Sigmoid colon (tissue), 6 donors: ENCODE measurements at regions not wholly inside any gene's neighbourhood (a gene's known extent, or its start where the extent isn't known, plus 50 kb on each side); places are given as distances from the start of the nearest gene placed in this dataset.

Source experiments
- DNase-seq: peaks from one replicate; pipeline ENCODE4 v3.0.0-alpha.2; 2019
- H3K27ac ChIP-seq, 4 donors: fragments of 200-600 bp; sonication (generic); one replicate each; pipeline ENCODE4 v1.5.1; 2016 to 2019; ENCODE audit warnings: mild to moderate bottlenecking in 1 of 4
- H3K27me3 ChIP-seq, 3 donors: fragments of 200-600 bp; sonication (generic); one replicate each; pipeline ENCODE4 v1.5.1; 2019; ENCODE audit warnings: mild to moderate bottlenecking in 1 of 3
- H3K36me3 ChIP-seq, 4 donors: fragments of 200-600 bp; sonication (generic); one replicate each; pipeline ENCODE4 v1.5.1; 2016 to 2019
- H3K4me1 ChIP-seq, 4 donors: fragments of 200-600 bp; sonication (generic); one replicate each; pipeline ENCODE4 v1.5.1; 2017 to 2019
- H3K4me3 ChIP-seq, 4 donors: fragments of 200-600 bp; sonication (generic); one replicate each; pipeline ENCODE4 v1.5.1; 2017 to 2019; ENCODE audit warnings: mild to moderate bottlenecking in 2 of 4, moderate library complexity in 1 of 4
- H3K9me3 ChIP-seq, 4 donors: fragments of 200-600 bp in 3 of 4; sonication (generic) in 3 of 4; one replicate each; pipeline versions ENCODE4 v1.5.1 to v1.6.1; 2013 to 2019
- EP300 ChIP-seq, 4 donors: sonication (generic); formaldehyde crosslinking; IDR thresholded peaks; one replicate each; pipeline ENCODE4 v1.6.1; 2017; ENCODE audit warnings: antibody characterized with exemption in 4 of 4
- POLR2A ChIP-seq, 2 donors: fragments of 450-650 bp; IDR thresholded peaks; one replicate each; pipeline ENCODE4 v1.6.1; 2016; ENCODE audit warnings: antibody characterized with exemption in 2 of 2, mild to moderate bottlenecking in 2 of 2, moderate library complexity in 2 of 2
- POLR2AphosphoS5 ChIP-seq, 4 donors: sonication (generic); formaldehyde crosslinking; IDR thresholded peaks; one replicate each; pipeline ENCODE4 v1.6.1; 2017; ENCODE audit warnings: antibody characterized with exemption in 4 of 4
- WGBS, 2 donors: extraction: QIAGEN DNeasy Blood & Tissue Kit; methylation state at CpG; one replicate each; pipeline ENCODE4 v1.1.7; 2013; 5-methylcytosine and 5-hydroxymethylcytosine counted together
- intact Hi-C: fragments of 100-400 bp; cut with DNase I; formaldehyde crosslinking; loops from one replicate; pipeline ENCODE4 v1.15.1; 2023
- TF ChIP-seq, protein P1 (sequence below), 4 experiments: fragments of 450-650 bp in 3 of 4; fragments of 200-600 bp in 1 of 4; IDR thresholded peaks; one replicate each; pipeline ENCODE4 v1.5.1; 2016 to 2019; ENCODE audit warnings: antibody characterized with exemption in 4 of 4, mild to moderate bottlenecking in 3 of 4, moderate library complexity in 2 of 4
- donor health status: healthy with polysubstance abuse.
- donor health status: healthy.

GRCh38 chr15:31433091-31433490 lies 106.5 kb downstream of the KLF13 start:
- DNase-seq = no peak
- Histone ChIP-seq H3K27me3 (no peaks in the 10 kb centered on the region), H3K4me3 (no peak overlapping the region), H3K9me3 (no peaks in the 10 kb centered on the region), H3K36me3 (no peaks in the 10 kb centered on the region), H3K27ac (no peak overlapping the region), H3K4me1 (peaks cover 0 to 13% (median 12%) of the 10 kb centered on the region in 4 donors)
- intact Hi-C loops = no loop called here
- TF ChIP-seq POLR2AphosphoS5 (IDR thresholded peaks at IDR 0.05) = no peak
- TF ChIP-seq, protein P1, sequence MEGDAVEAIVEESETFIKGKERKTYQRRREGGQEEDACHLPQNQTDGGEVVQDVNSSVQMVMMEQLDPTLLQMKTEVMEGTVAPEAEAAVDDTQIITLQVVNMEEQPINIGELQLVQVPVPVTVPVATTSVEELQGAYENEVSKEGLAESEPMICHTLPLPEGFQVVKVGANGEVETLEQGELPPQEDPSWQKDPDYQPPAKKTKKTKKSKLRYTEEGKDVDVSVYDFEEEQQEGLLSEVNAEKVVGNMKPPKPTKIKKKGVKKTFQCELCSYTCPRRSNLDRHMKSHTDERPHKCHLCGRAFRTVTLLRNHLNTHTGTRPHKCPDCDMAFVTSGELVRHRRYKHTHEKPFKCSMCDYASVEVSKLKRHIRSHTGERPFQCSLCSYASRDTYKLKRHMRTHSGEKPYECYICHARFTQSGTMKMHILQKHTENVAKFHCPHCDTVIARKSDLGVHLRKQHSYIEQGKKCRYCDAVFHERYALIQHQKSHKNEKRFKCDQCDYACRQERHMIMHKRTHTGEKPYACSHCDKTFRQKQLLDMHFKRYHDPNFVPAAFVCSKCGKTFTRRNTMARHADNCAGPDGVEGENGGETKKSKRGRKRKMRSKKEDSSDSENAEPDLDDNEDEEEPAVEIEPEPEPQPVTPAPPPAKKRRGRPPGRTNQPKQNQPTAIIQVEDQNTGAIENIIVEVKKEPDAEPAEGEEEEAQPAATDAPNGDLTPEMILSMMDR (IDR thresholded peaks at IDR 0.05) = no peak
- no peak for TF ChIP-seq POLR2A (IDR thresholded peaks at IDR 0.05)
- no peak for TF ChIP-seq EP300 (IDR thresholded peaks at IDR 0.05)
- 70 to 86% methylated on average over 4 of the region's 4 CpGs for WGBS, 2 donors

- H3K27ac ChIP-seq = no peak overlapping the region
- DNase-seq = no peak
- H3K36me3 ChIP-seq = no peaks in the 10 kb centered on the region
- TF ChIP-seq, protein P1 (IDR thresholded peaks at IDR 0.05) = no peak
- TF ChIP-seq POLR2A (IDR thresholded peaks at IDR 0.05) = no peak
- no peak for TF ChIP-seq POLR2AphosphoS5 (IDR thresholded peaks at IDR 0.05)
- TF ChIP-seq EP300 (IDR thresholded peaks at IDR 0.05) = no peak
- peaks cover 0 to 13% (median 12%) of the 10 kb centered on the region in 4 donors for H3K4me1 ChIP-seq
- no peaks in the 10 kb centered on the region for H3K9me3 ChIP-seq
- H3K4me3 ChIP-seq = no peak overlapping the region
- 89 to 93% methylated on average over 6 of the region's 6 CpGs for WGBS, 2 donors
- intact Hi-C loops = no loop called here
- no peaks in the 10 kb centered on the region for H3K27me3 ChIP-seq
Measured at GRCh38 chr15:31433574-31433973, 106.9 kb downstream of the KLF13 start.

DNA sequence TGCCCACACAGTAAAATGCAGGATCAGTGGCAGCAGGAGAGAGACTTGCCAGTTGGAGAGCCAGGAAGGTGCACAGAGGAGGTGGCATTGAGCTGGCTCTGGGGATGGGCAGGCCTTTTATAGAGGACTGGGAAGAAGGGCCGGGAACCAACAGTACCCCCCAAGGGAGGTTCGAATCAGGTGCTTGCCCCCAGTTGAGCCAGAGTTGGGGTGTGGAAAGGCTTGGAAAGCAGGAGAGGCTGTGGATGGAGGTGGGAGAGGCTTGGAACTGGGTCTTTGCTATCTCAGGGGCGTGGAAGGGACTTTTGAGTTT lies 107.6 kb downstream of the KLF13 start:
- WGBS, 2 donors = 86 to 88% methylated on average over 3 of the region's 3 CpGs
- Histone ChIP-seq H3K27ac (peak overlapping the region in 2 of 4 donors; percentile 55 to 70), H3K36me3 (no peaks in the 10 kb centered on the region), H3K4me1 (peaks cover 0 to 13% (median 12%) of the 10 kb centered on the region in 4 donors), H3K27me3 (no peaks in the 10 kb centered on the region), H3K4me3 (no peak overlapping the region), H3K9me3 (no peaks in the 10 kb centered on the region)
- TF ChIP-seq EP300 (IDR thresholded peaks at IDR 0.05) = no peak
- no peak for TF ChIP-seq POLR2A (IDR thresholded peaks at IDR 0.05)
- TF ChIP-seq, protein P1 (IDR thresholded peaks at IDR 0.05) = no peak
- TF ChIP-seq POLR2AphosphoS5 (IDR thresholded peaks at IDR 0.05) = no peak
- intact Hi-C loops = loop anchor here (2.0 kb wide), 1 partner anchor 105 kb away; no protein-coding TSS in a partner anchor
- no peak for DNase-seq

- peaks cover 0 to 13% (median 12%) of the 10 kb centered on the region in 4 donors for H3K4me1 ChIP-seq
- H3K9me3 ChIP-seq = no peaks in the 10 kb centered on the region
- peak in 1 of 4 donors; percentile 4 for TF ChIP-seq POLR2AphosphoS5 (IDR thresholded peaks at IDR 0.05)
- no peak for TF ChIP-seq EP300 (IDR thresholded peaks at IDR 0.05)
- no peak for TF ChIP-seq POLR2A (IDR thresholded peaks at IDR 0.05)
- TF ChIP-seq, protein P1 (IDR thresholded peaks at IDR 0.05) = no peak
- DNase-seq = peak; percentile 74
- intact Hi-C loops = loop anchor here (2.0 to 5.0 kb wide), 2 partner anchors 67 to 106 kb away; no protein-coding TSS in a partner anchor
- H3K27ac ChIP-seq = peak overlapping the region; percentile 38 to 70 (median 50)
- H3K36me3 ChIP-seq = no peaks in the 10 kb centered on the region
- H3K27me3 ChIP-seq = no peaks in the 10 kb centered on the region
- WGBS, 2 donors = 36 to 53% methylated on average over 21 of the region's 21 CpGs
- peak overlapping the region in 3 of 4 donors; percentile 1 to 20 (median 6) for H3K4me3 ChIP-seq
Measured at GRCh38 chr15:31434588-31435260, 108.1 kb downstream of the KLF13 start.
